Fibroblast of pulmonary artery (primary cell): ENCODE measurements at regions not wholly inside any gene's neighbourhood (a gene's known extent, or its start where the extent isn't known, plus 50 kb on each side); places are given as distances from the start of the nearest gene placed in this dataset.
A peak's percentile ranks its signal among the peaks of the same experiment; 100 is the strongest.
"Not testable (repeated sequence)": the region's sequence is repeated elsewhere in the genome, so short reads cannot be mapped to it uniquely, and the experiment has no call there.

Experiments
- DNase-seq: peaks from one replicate; pipeline ENCODE4 v3.0.0-alpha.2; 2010; ENCODE audit warnings: low read depth
- H3K4me3 ChIP-seq: replicated peaks from 2 replicates; pipeline ENCODE4 v1.5.1; 2011; ENCODE audit warnings: low read depth, mild to moderate bottlenecking, control low read depth, low read length, moderate library complexity

- not testable (repeated sequence) for DNase-seq, H3K4me3 ChIP-seq
These were observed 192.2 kb upstream of the PRKX start for GRCh38 chrX:3905522-3906258.

- not testable (repeated sequence) for DNase-seq, H3K4me3 ChIP-seq
These were observed 188.8 kb upstream of the PRKX start for GRCh38 chrX:3902222-3902621.

GRCh38 chrX:3896755-3897154 is 183.3 kb upstream of the PRKX start:
- not testable (repeated sequence) for DNase-seq, H3K4me3 ChIP-seq

GRCh38 chrX:3882553-3882920 is 169.1 kb upstream of the PRKX start:
- not testable (repeated sequence) for DNase-seq, H3K4me3 ChIP-seq

- DNase-seq, H3K4me3 ChIP-seq: not testable (repeated sequence)
These were observed 168.6 kb upstream of the PRKX start for GRCh38 chrX:3881898-3882552.

- not testable (repeated sequence) for DNase-seq, H3K4me3 ChIP-seq
These were observed 167.9 kb upstream of the PRKX start for GRCh38 chrX:3881255-3881895.

GRCh38 chrX:3876393-3876792 is 162.9 kb upstream of the PRKX start:
- not testable (repeated sequence) for DNase-seq, H3K4me3 ChIP-seq

- DNase-seq, H3K4me3 ChIP-seq: not testable (repeated sequence)
These were observed 162.2 kb upstream of the PRKX start for GRCh38 chrX:3875638-3876037.

- not testable (repeated sequence) for H3K4me3 ChIP-seq, DNase-seq
These were observed 158.9 kb upstream of the PRKX start for GRCh38 chrX:3872226-3872879.

- DNase-seq, H3K4me3 ChIP-seq: not testable (repeated sequence)
These were observed 153.8 kb upstream of the PRKX start for GRCh38 chrX:3867067-3867831.

- H3K4me3 ChIP-seq: not testable (repeated sequence)
These were observed 144.9 kb upstream of the PRKX start for GRCh38 chrX:3858332-3858731.

GRCh38 chrX:3843522-3844145 is 130.2 kb upstream of the PRKX start:
- not testable (repeated sequence) for DNase-seq, H3K4me3 ChIP-seq

More at GRCh38 chrX:3858332-3858731, 144.9 kb upstream of the PRKX start:
- not testable (repeated sequence) for DNase-seq

GRCh38 chrX:3842822-3843521 is 129.5 kb upstream of the PRKX start:
- not testable (repeated sequence) for DNase-seq
- H3K4me3 ChIP-seq: peak overlapping the region; percentile 50

- DNase-seq, H3K4me3 ChIP-seq: not testable (repeated sequence)
These were observed 125.3 kb upstream of the PRKX start for GRCh38 chrX:3838754-3839153.

- not testable (repeated sequence) for DNase-seq, H3K4me3 ChIP-seq
These were observed 124.7 kb upstream of the PRKX start for GRCh38 chrX:3837958-3838643.

- H3K4me3 ChIP-seq, DNase-seq: not testable (repeated sequence)
These were observed 123.8 kb upstream of the PRKX start for GRCh38 chrX:3837211-3837610.
